KG1 (cell line): ENCODE measurements at regions not wholly inside any gene's neighbourhood (a gene's known extent, or its start where the extent isn't known, plus 50 kb on each side); places are given as distances from the start of the nearest gene placed in this dataset.

ENCODE experiments used
- DNase-seq: peaks from one replicate; lab custom pipeline; 2025; lab: John Stamatoyannopoulos, UW

DNA sequence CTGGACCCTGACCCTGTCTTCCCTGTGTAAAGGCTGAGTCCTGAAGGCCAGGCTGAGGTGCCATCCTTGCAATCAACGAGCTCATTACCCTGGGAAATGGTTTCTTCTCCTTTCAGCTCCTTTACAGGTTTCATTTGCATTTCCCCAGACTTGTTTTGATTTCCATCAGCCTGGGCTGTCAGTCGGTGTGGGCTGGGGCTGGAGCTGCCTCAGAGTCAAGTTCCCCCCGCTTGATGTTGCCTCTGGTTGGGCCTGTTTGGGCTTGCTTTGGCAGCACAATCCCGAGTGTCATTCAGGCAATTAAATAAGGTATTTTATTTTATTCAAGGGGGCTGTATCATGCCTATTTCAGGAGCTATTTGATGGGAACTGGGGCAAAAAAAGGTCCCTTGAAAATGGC lies 424.9 kb downstream of the INSC start:
- no peak for DNase-seq

DNA sequence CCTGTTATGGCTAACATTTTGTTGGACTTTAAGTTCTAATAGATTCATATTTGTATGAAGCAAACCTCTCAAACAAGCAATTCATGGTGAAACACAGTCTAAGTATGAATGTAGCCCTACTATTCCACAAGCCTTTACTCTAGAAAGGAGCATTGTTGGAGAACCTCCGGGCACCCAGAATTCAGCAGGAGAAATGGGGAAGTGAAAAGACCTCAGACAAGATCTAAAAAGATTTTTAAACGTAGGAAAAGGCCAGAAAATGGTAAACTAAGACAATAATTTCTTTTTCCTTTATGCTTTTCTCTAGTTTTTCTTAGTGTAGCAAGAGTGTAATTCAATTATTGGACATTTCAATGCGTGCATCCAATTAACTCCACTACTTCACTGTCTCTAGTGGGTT lies 426.4 kb downstream of the INSC start:
- no peak for DNase-seq

DNA sequence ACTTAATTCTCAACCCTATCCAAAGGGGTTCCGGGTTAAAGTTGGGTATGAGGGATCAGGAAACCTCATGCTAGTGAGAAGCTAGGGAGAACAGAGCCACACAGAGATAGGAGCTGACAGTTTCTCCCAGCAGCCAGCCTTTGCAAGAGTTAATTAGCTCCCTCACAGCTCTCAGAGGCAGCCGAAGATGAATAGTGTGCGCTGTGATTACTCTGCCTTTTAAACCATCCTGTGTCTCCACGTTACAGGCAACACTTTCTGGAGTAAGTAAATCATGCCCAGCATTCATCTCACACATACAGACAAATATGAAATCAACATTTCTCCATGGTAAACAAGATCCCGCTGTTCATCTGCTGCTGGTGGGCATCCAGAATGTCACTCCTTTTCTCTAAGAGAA lies 429.6 kb downstream of the INSC start:
- DNase-seq, result no peak

DNA sequence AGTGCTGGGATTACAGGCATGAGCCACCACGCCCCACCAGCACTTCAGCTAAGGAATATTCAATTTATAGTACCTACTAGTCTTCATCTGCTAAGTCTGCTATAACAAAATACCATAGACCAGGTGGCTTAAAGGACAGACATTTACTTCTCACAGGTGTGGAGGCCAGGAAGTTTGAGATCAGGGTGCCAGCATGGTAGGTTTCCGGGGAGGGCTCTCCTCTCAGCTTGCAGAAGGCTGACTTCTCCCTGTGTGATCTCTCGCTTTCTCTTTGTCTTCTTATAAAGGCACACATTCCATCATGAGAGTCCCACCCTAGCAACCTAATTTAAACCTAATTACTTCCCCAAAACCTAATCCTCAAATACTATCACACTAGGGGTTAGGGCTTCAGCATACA lies 433.0 kb downstream of the INSC start:
- DNase-seq, result no peak

DNA sequence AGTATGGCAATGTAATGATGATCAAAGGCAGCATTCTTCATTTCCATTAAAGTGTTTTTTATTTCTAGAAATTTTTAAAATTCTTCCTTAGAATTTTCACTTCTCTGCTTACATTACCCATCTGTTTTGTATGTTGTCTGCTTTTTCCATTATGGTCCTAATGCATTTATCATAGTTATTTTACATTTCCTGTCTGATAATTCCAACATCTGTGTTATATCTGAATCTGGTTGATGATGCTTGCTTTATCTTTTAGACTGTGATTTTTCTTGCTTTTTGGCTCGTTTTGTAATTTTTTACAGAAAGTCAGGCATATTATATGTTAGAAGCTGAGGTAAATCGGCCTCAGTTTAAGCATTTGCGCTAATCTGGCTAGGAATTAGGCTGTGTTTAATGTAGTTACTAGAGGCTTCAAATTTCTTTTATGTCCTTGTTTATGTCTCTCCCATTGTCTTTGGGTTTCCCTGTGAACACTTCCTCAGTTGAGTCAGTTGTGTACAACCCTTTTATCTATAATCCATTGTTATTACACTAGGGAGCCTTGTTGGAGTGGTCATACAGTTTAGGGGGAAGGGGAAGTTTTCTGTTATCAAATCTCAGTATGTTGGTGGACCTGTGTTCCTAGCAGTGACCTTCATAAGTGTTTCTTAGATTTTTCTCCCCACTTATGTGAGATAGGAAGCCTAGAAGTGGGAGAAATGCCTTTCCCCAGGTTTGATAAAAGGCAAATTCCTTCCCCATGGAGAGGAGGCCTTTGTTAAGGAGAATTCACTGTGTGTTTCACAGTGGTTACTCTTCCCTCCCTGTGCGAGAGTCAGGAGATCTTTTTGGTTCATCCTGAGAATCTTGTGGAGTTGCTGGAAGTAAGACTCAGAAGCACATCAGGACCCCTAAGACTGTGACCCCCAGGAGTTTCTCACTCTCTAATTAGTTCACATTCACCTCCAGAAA lies 437.5 kb downstream of the INSC start:
- no peak for DNase-seq

DNA sequence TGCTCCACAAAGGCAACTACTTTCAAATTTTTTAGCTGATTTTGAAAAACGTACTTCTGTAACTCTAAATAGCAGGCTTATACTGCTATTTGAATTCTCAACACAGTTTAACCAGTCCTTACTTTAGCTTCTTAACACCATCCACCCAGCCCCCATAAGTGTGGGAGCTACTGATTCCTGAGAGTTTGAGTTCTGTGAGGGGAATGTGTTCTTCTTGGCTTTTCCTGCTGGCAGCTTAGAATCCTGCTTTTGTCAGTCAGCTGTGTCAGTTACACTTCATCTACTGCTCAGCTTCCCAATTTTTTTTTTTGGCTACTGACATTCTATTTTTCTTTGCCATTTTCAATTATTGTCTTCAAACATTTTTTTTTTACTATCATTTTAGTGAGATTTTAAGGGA lies 440.4 kb downstream of the INSC start:
- DNase-seq, result no peak

DNA sequence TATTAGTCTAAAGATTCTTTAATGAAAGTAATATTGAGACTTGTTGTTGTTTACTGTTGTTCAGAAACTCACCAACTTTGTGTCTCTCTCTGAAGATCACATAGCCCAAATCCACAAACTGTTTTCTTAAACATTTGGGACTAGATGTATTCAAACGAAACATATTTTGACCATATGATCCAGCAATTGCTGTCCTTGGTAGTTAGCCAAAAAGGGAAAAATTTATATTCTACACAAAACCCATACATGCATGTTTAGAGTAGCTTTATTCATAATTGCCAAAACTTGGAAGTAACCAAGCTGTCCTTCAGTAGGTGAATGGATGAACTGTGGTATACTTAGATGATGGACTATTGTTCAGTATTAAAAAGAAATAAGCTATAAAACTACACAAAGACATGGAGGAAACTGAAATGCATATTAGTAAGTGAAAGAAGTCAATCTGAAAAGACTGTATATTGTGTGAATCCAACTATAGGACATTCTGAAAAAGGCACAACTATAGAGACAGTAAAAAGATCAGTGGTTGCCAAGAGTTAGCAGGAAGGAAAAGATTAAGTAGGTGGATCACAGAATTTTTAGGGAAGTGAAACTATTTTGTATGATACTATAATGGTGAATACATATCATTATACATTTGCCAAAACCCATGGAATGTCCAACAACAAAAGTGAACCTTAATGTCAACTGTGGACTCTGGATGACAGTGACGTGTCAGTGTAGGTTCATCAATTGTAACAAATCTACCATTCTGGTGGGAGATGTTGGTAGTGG lies 442.9 kb downstream of the INSC start:
- no peak for DNase-seq

DNA sequence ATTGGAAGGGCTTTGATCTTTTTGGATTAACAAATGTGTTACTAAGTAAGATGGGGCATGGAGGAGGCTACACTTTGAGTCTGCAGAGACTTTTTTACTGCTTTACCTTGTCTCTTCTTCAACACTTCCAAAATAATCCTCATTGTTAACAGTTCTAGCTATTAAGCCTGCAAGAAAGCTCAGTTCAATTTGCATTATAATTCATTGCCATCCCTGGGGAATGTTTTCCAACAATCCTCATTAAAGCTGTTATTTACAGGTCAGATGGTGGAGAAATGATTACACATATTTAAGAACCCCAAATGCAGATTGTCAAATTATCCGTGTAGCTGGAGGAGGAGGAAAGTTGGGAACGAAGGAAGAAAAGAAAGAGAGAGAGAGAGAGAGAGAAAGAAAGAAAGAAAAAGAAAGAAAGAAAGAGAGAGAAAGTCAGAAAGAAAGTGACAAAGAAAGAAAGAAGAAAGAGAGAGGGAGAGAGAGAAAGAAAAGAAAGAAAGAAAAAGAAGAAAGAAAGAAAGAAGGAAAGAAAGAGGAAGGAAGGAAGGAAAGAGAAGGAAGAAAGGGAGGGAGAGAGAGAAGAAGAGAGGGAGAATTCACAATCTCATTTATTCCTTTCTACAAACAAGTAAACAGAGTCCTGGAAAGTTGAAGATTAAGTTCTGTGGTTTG lies 443.9 kb downstream of the INSC start:
- DNase-seq, result no peak

DNA sequence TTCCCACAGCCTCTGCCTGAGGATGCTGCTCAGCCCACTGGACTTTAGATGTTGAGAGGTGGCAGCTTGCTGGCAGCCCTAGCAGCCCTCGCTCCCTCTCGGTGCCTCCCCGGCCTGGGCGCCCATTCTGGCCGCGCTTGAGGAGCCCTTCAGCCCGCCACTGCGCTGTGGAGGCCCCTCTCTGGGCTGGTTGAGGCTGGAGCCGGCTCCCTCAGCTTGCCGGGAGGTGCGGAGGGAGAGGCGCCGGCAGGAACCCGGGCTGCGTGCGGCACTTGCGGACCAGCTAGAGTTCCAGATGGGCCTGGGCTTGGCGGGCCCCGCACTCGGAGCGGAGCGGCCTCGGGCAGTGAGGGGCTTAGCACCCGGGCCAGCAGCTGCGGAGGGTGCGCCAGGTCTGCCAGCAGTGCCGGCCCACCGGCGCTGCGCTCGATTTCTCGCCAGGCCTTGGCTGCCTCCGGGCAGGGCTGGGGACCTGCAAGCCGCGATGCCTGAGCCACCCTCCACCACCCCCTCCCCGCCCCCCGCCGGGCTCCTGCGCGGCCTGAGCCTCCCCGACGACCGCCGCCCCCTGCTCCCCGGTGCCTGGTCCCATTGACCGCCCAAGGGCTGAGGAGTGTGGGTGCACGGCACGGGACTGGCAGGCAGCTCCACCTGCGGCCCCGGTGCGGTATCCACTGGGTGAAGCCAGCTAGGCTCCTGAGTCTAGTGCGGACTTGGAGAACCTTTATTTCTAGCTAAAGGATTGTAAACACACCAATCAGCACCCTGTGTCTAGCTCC lies 446.2 kb downstream of the INSC start:
- DNase-seq, result no peak

DNA sequence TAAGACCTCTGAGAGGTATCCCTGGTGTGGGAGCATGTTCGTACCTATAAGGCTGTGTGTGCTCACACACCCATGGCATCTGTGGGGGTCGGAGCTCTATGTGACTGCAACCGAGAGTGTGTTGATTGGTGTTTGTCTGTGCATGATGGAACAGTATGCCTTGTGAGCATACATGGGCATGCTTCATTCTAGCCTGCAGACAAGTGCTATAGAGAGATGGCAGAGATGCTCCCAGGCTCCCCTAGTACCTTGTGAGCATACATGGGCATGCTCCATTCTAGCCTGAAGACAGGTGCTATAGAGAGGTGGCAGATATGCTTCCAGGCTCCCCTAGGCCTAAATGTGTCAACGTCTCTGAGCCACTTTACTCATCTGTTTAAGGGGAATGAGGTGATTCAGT lies 447.5 kb downstream of the INSC start:
- DNase-seq, result no peak

DNA sequence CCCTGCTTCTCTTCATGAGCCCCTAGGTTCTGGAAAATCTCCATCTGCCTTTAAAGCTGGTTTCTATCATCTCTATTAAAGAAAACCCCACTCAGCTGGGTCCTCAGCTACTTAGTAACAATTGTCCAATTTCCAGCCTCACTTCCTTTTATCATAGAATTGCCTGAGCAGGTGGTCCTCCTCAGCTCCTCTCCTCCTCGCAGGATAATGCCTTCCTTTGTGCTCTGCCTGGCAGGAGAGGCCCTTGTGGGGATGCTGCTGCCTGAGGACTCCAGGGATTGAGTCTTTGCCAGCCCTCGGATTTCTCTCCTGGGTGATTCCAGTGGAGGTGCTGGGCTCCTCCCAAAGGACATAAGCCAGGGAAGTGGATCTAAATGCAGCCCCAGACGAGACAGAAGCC lies 448.3 kb downstream of the INSC start:
- no peak for DNase-seq

DNA sequence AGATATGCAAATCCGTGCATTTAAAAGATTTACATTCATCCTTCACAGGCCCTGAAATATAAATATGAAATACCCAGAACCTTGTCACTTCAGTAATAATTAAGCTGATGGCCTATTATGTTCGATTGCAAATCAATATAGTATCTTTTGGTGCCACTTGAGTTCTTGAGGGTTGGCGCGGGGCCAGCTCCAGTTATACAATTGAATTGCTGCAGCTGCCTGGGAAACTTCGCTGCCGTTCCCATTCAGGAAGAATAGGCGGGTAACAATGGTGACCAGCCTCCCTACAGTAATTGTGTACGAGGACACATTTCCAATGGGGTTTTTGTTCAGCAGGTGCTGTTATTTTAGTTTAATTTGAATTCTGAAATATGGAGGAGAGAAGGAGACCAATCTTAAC lies 451.2 kb downstream of the INSC start:
- DNase-seq, result no peak

DNA sequence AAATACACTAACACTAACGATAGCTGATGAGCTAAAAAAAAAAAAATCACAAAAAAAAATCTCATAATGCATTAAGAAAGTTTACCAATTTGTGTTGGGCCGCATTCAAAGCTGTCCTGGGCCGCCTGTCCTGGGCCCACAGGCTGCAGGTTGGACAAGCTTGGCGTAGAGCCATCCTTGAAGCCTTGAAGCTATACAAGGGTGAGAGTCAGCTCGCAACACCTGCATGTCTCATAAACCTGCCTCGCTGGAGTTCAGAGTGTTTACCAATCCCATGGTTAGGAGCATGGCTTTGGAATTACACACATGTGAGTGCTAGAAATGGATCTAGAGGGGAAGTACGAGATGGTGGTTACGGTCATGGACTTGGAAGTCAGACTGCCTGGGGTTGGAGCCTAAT lies 453.7 kb downstream of the INSC start:
- no peak for DNase-seq

DNA sequence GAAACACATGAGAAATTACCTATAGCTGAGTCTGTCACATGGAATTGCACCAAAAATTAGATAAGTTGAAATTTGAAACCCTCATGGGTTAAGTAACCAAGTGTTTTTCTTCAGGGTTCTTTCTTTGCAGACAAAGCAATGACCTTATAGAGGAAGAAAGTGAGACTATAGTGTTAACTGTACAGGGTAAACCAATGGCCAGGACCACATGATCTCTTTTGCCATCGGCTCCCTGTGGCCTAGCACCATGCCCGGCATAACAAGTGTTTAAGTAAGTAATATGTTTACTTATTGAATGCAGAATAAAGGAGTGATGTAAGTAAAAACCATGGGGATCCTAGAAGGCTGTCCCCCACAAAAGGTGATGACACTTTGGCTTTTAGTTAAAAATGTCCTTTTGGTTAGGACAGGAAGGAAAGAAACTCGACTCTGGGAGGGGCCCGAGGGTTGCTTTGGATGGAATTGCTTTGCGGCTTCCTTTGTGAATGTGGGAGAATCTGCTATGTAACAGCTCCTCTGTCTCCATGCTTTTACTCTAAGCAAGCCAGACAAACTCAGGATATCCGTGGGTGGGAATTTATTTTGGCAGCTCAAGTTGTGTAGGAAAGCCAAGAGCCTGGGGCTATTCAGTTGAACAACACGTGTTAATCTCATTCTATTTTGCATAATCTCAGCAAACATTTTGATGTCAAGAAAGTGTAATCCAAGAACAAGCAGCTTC lies 454.7 kb downstream of the INSC start:
- DNase-seq, result no peak

DNA sequence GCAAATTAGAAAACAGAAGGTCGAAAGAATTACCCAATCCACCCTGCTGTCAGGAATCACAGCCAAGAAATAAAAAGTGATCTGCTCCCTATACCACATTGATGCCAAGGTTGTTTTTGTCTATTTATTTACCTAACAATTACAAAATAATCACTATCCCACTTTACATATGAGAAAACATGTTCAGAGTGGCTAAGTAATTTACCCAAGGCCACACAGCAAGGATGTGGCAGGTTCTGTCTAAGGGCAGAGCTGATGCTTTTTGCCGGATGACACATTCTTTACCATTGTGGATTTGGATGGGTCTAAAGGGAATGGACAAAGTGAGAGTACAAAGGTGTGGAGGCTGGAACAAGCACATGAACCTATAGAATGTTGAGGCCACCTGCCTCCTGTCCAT lies 460.7 kb downstream of the INSC start:
- DNase-seq, result no peak

DNA sequence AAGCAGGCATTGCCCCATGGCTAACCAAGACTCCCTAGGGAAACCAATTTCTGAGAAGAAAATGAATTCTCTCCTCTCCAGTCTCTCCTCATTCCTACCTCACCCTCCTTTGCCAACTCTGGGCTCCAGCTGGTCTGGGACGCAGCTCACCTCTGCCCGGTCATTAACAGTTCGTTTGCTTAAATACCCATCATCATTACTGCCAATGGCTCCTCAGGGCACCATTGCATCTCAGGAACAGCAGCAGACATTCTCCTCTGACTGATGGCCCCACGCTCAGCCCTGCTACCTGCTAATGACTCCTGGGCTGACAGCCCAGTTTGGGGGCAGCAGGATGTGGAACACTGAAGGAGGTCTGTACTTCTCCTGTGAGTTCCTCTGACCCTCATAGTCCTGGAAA lies 462.0 kb downstream of the INSC start:
- no peak for DNase-seq

DNA sequence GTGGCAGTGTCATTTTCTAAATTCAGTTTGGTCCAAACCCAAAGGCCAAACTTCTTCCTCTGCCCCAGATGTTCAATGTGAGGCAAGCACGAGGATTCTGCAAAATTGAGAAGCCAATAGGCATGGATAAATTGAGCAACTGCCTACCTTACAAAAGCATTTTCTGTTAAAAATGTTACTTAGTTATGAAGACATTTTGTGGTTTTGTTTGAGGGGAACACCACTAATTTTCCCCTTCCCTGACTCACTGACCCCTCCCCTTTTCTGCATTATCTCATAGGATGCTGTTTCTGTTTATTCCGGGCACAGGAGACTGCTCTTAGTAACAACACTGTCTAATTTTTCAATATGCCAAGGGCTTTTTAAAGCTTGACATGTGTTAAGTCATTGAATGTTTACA lies 462.8 kb downstream of the INSC start:
- no peak for DNase-seq

DNA sequence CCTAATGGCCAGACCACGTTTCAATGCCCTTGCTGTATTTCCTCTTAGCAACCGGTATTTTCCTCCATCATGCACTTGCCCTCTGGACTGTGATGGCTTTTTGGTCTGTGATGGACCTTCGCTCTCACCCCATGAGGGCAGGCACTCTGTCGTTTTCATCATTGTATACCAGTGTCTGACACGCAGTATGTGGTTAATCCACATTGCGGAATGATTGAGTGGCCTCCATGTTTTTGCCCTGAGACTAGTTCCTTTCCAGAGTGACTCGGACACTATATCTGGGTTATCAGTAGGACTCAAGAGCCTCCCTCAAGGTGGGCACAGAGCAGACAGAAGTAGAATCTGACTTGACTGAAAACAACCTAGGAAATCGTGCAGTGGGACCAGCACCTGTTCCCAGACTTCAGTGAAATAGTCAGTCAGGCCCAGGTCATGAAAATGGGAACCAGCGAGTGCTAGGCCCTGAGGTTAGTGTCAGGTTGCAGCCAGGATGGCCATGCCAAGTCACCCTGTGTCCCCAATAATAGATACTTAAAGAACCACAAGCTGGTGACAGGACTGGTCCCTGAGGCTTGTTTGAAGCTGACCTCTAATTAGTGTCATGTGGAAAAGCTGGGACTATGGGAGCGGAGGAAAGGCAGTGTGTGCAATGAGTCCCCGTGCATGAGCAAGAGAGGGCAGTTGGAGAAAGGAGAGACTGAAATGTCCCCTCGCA lies 464.7 kb downstream of the INSC start:
- no peak for DNase-seq

DNA sequence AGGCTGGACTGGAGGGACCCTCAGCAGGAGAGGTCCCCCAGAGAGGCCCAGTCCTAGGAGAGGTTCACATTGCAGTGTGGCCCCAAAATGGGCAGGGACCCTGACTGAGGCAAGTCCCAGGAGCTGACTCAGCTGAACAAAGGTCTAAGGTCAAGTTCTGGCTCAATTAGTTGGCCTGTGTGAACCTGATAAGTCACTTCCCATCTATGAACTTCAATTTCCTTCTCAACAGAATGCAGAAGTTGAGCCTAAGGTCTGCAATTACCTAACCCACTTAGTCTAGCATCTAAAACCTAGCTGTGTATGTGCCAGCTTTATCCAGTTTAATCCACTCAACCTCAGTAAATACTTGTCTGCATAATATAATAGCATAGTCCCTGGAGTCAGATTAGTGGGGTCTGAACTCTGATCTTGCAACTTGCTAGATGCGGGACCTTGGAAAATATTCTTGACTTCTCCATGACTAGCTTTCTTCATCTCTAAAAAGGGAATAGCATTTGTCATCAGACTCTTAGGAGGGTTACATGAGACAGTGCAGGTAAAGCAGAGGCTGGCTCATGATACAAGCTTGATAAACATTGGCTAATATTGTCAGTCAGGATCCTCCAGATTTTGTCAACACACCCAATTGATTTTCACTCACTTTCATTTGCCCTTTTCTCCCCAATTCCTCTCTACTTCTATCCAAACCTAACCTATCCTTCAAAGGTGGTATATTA lies 465.5 kb downstream of the INSC start:
- DNase-seq, result no peak

DNA sequence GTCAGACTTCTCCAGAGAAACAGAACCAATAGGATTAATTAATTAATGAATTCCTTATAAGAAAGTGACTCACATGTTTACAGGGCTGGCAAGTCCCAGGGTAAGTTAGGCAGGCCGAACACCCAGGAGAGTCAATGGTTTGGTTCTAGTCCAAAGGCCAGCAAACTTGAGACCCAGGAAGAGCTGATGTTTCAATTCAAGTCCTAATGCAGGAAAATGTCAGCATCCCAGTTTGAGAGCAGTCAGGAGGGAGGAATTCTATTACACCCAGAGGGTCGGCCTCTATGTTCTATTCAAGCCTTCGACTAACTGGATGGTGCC lies 466.0 kb downstream of the INSC start:
- DNase-seq, result no peak
